ENCODE measurements at regions not wholly inside any gene's neighbourhood (a gene's known extent, or its start where the extent isn't known, plus 50 kb on each side); places are given as distances from the start of the nearest gene placed in this dataset.

DNA sequence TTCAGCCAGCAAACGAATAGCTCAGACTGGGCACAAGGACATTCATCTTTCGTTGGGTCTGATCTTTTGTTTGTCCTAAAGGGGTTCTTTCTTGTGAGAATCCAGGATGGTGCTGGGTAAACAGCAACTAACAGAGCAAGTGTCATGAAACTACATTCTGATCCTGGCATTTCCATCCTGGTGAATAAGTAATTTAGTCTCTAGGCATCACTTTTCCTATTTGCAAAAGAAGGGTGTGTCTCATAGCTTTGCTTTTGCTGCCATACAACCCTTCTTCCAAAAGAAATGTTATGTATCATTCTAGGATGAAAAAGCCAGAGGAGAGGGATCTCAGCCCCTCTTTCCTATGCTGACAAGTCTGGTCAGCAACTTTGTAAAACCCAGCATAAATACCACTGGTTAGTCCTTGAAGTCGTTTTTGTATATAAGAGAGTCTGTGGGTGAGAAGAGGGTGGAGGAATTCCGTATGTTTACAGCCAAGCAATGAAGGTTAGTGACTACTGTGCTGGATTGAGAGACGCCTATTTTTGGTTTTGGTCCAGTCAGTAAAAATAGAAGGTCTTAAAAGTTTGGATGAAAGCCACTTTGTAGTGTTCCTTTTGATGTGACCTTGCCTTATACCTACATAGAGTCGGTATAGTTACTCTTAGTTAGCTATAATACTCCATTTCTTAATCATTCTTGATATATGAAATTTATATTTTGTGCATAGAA lies 88.4 kb upstream of the SLC25A13 start:
- no peak for DNase-seq (ENCODE audit: low read depth in 2 of 2)

DNA sequence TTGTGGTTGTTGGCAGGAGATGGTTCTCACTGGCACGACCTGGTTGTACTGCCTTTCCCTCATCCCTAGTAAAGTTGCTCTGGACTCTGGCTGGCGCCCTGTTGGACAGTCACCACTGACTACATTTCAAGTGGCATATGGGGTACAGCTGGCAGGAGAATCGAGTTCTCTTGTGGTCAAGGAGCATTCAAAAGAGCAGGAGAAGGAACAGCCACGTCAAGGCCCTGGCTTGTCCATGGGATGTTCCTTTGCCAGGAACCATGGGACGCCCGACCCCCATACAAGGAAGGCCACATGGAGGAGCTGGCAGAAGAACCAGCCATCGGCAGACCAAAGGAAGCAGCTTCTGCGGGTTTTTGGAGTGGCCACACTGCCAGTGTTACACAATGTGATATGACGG lies 87.0 kb upstream of the SLC25A13 start:
- DNase-seq (ENCODE audit: low read depth in 2 of 2), result no peak

DNA sequence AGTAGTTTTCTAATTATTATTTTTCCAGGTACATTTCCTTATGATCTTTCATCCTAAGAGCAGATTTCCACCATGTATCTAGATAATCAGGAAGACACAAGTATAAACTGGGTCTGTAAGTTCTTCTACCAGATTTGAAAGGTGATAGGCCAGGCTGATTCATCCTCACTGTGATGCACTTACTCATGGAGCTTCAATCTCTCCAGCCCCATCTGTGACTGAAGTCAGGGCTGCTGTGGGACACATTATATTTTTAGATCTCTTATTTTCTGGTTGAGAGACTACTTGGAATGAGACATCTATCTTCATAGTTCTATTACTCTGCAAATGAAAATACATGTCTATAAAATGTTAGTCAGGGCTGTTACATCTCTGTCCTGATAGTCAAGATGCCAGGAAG lies 85.5 kb upstream of the SLC25A13 start:
- DNase-seq (ENCODE audit: low read depth in 2 of 2), result no peak

DNA sequence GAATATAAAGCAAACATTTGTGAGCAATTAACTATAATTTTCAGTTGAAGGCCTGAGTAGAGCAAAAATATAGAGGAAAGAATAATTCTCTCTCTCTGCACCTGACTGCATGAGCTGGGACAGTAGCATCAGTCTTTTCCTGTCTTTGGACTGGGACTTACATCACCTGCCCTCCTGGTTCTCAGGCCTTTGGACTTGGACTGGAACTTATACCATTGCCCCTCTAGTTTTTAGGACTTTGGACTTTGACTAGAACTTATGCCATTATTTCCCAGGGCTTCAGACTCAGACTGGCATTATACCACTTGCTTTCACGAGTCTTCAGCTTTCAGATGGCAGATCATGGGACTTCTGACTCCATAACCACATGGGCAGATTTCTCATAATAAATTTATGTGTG lies 81.0 kb upstream of the SLC25A13 start:
- DNase-seq (ENCODE audit: low read depth in 2 of 2), result no peak

DNA sequence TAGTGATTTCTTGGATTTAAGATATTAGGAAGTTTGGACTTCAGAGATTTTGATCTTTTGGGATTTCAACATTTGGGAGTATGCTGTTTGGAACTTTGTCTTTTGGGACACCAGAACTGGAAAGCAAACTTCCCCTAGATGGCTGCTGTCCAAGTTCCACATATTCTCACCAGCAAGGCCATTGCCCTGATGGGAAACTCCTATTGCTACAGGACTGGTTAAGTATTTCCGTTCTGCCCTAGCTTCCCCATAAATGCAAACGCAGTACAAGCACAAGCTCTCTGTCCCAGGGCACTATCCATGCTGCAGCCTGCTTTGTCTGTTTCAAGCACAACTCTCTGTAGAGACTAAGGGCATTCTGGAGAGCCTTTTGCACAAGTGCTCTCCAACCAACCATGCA lies 79.3 kb upstream of the SLC25A13 start:
- DNase-seq (ENCODE audit: low read depth in 2 of 2), result no peak

DNA sequence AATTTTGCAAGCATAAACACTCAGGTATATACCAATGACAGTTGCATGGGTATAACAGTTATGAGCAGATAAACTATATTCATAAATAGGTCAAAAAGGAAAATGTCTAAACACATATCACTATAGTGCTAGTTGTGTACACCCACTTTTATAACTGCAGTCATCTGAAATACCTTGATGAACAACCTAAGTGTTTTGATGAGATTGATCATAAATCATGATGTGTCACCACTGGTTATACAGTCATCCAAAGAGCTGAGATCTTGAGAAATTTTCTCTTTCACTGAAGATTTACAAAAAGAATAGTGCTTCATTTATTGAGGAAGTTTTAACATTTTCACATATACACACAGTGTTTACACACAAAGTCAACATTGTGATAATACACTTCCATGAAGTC lies 78.6 kb upstream of the SLC25A13 start:
- DNase-seq (ENCODE audit: low read depth in 2 of 2), result no peak

DNA sequence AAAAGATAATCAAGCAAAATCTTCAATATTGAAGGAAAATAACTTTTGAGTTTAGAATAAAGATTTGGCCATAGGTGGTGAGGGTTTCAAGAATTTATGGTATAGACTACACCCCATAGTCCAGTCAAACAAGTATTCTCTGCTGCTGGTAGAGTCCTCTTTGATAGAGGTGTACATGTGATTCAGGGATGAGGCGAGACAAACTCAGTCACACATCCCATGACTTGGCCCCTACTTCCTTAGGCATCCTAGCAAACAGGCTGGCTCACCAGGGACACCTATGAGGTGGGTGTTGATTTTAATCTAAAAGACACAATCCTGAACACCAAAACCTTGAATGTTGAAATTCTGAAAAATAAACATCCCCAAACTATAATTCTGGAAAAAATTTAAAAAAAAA lies 78.1 kb upstream of the SLC25A13 start:
- DNase-seq (ENCODE audit: low read depth in 2 of 2), result no peak

DNA sequence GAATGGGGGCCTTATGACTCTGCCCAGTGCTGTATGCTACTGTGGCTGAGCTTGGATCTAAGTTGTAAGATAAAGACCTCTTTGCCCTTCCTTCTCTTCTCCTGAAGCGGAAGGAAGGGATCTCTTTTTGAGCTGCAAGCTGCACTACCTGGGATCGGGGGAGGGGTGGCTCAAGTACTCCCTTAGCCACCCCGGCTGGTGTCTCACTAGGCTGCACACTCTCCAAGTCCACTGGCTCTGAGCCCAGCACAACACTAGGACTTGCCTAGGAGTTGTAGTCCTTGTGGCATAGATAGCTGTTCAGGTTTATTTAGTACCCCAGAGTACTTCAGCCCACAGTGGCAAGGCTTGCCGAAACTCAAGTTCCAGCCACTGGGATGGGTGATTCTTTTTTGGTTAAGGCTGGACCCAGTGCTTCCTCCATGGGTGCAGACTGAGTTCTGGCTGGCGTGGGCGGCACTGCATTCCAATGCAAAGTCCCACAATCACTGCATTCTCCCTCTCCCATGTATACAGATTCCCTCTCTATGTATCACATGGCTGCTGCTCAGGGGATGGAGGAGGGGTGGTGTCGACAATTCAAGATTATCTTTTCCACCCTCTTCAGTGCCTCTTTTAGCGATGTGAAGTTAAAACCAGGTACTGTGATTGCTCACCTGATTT lies 76.2 kb upstream of the SLC25A13 start:
- no peak for DNase-seq (ENCODE audit: low read depth in 2 of 2)

DNA sequence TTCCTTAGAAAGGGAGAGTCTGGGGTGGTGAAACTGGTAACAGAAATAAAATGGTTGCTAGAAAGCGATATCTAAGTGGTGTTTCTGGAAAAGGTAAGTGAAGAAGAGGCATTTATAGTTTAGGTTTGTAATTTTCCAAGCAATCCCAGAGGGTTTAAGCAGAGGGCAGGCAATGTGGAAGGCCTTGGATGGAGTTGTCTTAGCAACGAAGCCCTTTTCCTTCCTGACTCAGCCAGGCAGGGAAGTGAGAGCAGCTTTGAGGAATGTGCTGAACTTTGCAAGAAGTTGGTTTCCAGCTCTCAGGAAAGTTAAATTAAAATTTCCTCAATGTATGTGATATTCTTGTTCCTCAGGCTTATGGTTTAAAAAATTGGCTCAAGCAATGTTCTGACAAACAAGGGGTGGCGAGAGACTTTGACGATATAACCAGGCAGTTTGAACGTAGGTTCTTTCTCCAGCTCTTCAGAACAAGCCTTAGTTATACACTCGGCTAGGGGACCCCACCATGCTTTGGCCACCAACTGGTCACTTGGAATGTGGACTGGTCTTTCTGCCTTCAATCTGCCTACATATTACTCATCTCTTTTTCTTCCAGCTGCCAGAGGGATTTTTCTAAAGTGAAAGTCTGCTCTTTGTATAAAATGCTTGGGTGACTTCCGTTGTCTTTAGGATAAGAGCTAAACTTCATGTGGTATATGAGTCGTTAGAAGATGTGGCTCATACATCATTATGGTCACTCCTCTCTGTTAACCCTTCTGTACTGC lies 66.9 kb upstream of the SLC25A13 start:
- no peak for DNase-seq (ENCODE audit: low read depth in 2 of 2)

DNA sequence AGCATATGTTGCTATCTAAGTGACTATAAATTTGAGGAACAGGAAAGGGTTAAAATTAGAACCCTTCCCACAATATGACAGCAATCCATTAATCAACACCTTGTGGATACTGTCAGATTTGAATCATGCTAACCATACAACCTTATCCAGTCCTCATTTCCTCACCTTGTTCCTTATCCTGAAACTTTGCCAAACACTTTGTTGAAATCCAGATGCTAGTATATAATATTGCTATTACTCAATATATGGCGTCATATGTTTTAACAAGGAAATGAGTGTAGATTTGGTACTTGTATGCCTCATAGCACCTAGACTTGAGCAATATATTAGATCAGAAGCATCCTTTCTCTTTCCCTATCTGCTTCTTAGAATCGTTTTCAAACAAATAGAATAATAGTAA lies 66.3 kb upstream of the SLC25A13 start:
- DNase-seq (ENCODE audit: low read depth in 2 of 2), result no peak

DNA sequence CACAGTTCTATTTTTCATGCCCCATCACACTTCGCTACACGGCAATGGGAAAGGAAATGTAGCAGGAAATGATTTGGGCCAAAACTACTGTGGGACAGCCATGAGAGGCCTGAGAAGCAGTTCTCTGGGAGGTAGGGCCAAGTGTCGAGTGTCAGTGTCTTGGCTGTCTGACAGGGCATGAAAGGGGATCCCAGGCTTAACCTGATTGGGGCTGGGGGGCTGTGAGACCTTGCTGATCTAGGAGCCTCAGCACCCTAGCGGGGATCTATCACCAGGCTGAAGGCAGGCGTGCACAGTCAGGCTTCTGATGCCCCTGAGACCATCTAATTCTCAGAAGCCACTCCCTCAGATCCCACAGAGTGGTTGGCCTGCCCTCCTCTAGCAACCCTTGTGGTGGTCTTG lies 58.2 kb upstream of the SLC25A13 start:
- no peak for DNase-seq (ENCODE audit: low read depth in 2 of 2)

DNA sequence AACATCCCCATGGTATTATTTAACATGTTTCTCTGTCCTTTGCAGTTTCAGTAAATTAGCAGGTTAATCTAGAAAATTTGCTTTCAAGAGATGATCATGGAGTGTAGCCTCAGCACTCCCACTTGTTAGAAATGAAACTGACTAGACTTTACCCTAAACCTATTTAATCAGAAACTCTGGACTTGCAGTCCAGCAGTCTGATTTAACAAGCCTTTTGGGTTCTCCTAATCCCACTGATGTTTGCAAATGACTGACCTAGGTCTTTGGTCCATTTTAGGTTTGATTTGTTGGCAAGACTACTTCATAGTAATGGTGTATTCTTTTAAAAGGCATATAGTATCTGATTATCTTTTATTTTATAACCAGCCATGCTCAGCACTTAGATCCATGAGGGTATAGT lies 55.5 kb upstream of the SLC25A13 start:
- DNase-seq (ENCODE audit: low read depth in 2 of 2), result no peak
